Renal cortical epithelial cell (primary cell): ENCODE measurements at regions not wholly inside any gene's neighbourhood (a gene's known extent, or its start where the extent isn't known, plus 50 kb on each side); places are given as distances from the start of the nearest gene placed in this dataset.

ENCODE experiments used
- DNase-seq: peaks from one replicate; pipeline ENCODE4 v3.0.0-alpha.2; 2011; ENCODE audit warnings: low read depth

DNA sequence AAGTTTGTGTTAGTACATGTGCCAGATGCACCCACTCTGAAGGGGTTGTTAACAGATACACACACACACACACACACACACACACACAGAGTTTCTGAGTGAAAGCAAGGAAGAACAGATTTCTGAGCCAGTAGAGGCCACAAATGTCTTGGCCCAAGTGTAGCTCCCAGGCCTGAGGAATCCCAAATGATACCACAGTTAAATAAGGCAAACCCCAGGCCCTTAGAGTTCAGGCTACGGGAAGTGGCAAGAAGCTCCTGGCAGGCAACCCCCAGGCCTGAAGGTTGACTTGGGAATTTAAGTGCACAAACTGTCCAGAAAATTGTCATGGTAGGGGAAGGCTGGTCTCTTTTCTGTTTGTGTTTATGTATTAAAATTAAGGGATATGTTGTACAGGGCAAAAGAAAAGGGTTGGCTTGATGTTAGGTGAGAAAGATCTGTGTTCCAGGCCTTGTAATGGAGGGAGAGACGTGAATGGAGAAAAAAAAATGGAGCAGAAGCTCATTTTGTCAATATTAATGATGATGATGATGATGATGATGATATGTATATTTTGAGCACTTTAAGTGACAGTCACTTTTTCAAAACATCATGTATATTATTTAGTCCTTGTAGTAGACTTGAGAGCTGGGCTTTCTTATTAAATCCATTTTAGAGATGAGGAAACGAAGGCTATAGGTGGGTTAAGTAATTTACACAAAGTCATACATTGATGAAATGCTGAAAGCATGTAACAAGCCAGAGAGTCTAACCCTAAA, 317.0 kb upstream of the JAG1 start:
- no peak for DNase-seq

DNA sequence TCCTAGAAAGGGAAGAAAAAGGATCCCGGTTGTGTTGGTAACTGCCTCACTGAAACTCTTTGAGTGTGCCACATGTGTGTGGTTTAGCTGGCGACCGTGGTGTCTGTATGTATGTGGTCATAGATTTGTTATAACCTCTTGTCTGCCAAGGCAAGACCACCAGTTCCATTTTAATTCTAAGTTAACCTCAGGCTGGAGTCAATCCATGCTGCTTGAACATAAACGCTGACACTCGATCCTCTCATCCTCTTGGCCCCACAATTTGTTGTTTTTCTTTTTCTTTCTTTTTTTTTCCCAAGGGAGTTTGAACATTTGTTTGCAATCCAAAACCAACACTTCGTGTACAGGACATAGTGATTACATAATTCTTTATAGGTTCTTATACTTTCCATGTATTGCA, 318.9 kb upstream of the JAG1 start:
- DNase-seq, result no peak

DNA sequence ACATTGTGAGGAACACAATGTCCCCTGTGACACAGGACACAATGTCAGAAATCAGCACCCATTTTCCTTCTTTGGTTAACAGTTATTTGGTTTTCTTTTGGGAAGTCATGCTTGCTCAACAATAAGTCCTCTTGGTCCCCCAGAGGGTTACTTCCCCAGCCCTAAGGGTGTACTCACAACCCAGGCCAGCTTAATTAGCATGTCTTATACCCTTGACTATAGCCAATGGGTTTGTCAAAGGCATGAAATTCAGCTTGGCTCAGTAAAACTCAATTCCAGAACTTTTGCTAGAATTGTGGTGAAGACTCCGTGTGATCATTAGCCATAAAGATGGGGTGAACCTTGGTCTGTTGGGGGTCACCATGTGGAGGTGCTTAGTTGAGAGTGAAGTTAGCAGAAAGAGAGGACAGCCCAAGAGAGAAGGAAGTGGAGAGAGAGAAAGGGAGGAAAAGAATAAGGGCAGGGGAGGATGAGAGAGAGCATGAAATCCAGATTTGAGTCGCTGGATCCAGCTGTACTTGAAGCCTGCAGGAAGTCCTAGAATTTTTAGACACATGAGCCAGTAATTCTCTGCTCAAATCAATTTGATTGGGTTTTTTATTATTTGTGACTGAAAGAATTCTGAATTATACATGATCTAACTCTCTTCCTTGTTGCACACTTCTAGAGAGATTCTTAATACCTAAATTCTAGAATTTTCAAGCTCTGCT, 321.3 kb upstream of the JAG1 start:
- no peak for DNase-seq

DNA sequence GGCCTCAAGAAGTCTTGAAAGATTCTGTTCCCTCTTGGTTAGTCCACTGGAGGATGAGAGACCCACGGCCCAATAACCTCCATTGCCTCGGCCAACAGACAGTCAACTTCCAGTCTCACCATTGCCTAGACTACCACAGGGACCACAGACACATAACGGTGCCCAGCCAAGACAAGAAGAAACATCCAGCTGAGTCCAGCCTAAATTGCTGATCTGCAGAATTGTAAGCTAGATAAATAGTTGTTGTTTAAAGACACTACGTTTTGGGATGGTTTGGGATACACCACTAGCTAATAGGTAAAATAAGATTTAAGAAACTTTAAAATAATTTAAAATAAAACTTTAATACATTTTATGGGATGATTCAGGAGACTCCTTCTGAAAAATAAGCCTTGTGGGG, 324.7 kb upstream of the JAG1 start:
- DNase-seq, result no peak

DNA sequence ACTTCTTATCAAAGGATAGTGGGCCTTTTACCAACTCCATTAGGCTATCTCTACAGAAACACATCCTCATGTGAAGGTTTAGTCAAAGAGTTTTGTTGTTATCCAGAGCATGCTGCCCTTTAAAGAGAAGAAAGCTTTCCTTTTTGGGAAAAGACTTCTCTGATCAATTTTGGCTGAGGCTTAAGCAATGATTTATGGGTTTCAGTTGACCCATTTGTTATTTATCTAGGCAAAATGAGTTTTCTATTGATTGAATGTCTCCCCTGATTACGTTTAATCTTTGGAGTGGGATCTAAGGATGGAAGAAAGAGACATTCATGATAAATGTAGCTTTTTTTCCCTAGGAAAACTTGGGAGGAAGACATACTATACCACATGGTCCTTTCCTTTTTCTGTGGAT, 326.6 kb upstream of the JAG1 start:
- no peak for DNase-seq

DNA sequence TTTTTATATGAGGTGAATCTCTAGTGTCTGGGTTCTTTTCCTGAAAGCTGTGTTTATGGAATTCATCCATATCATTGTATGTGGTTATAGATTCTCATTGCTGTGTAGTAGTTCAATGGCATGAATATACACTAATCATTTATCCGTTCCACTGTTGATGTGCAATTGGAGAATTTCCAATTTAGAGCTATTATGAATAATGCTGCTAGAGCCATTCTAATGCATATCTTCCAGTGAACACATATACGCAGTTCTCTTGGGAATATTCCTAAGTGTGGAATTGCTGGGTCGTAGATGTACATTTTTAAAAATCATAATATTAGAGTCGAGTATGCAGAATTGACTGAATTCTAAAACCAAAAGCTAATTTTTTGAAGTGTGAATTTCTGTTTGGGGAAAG, 327.5 kb upstream of the JAG1 start:
- no peak for DNase-seq

DNA sequence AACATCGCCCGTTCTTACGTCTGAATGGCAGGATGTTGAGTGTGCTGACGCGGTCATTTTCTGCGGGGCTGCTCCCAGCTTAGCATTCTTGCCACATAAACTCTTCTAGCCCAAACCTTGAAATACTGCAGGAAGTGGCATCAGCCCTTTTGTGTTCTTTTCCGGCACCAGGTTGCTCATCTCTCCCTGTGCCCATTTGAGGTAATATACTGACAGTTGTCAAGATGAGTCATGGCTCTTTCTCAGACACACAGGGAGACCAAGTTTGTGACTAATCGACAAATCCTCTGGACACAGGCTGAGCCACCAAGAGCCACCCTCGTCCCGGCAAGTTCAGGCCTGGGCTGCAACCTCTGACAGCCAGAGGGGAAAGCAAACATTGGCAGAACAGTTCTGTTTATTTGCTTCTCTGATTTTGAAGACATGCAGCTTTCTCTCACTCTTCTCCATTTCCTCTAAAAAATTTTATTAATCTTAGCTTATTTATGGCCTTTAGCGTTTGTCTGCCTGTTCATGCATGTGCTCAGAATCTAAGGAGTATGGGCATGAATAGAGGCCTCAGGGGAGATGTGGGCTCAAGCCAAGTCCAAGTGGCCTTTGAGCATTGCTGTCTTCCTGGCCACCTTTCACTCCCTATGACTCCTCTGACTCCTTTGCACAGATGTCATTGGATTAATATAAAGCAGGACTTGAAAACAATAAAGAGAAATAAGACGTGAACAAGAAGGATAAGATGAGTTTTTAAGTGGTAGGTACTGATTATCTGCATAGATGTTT, 328.2 kb upstream of the JAG1 start:
- DNase-seq, result peak; percentile 96

DNA sequence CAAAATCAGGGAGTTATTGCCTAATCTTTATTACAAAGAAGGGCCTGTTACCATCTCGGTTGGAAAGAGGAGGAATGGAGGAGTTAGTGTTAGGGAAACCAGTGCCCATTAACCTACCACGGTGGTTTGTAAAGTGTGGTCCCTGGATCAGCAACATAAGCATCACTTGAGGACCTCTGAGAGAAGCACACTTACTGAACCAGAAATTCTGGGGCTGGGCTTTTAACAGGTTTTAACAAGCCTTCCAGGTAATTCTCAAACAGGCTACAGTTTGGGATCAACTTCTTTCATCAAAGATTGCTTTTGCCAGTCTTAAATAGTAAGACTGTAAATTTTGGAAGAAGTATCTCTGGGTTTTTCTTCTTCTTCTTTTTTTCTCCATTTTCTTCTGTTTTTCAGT, 329.5 kb upstream of the JAG1 start:
- DNase-seq, result no peak

DNA sequence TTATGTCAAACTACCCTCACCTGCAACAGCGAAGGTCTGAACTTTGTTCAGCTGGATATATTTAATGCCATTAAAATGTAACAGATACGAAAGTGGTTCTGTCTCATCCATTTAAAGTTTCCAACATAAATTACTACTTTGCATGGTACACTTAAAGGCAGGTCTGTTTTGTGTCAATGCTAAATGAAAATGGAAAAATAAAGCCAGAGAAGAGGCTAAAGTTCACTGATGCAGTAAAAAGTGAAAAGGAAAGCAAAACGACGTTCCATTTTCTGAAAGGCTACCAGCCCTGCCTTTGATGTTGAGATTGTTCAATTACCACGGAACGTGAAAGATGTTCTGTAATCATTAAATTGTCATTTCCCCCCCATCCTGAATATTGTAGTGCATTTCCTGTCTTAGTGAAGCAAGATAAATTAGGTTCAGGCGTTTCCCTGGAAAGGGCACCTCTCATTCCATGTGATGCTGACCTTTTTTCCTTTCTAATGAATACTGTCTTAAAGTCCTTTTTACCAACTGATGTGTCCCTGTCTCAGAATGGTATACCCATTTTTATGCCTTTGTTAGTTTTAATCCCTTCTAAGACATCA, 334.7 kb upstream of the JAG1 start:
- no peak for DNase-seq

DNA sequence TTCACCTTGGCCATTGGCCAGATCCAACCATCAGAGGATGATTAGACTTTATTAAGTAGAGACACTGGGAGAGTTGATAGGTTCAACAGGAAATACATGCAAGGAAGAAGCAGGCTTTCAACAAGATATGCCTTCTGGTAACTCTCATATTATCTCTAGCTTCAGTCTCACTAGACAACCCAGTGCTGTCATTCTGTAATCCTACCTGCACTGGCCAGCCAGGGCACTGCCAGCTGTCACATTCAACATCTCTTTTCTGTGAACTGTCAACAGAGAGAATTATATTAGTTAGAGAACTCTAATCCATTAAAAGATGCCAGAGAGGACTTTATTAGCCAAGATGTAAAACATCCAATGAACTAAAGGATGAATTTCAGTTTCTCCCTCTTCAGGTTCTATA, 337.9 kb upstream of the JAG1 start:
- DNase-seq, result no peak

DNA sequence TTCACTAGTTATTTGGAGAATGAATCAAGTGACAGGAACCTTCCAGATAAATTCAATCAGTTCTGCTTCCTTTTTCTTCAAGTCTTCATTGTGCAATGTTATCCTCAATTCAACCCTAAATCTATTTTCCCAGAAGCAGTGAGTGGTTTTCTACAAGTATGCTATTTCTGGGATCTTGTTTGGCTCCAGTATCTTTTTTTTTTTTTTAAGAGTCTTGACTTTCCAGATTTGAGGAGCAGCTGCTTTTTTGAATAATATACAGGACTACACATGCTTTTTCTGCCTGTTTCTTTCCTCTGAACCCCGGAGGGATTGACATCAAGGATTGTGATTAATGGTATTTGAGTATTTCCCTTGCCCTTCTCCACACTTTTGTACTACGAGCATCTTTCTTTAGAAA, 339.2 kb upstream of the JAG1 start:
- DNase-seq, result peak; percentile 76

DNA sequence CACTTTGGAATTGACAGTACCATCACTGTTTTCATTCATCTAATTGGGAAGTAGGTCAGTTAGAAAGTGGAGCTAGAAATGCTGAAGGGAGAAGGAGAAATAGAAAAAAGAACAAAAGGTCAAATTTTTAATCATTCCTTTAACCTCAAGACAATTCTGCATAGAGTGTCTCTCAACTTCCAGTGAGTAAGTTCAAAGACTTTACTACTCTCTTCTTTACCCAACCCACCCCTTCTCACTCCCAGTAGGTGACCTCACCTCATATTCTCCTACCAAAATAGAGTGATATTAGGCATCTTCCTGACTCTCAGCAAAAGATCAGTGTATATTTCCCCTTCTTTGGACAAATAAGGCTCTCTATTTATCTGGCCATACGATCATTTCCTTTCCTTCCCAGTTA, 340.0 kb upstream of the JAG1 start:
- DNase-seq, result no peak

DNA sequence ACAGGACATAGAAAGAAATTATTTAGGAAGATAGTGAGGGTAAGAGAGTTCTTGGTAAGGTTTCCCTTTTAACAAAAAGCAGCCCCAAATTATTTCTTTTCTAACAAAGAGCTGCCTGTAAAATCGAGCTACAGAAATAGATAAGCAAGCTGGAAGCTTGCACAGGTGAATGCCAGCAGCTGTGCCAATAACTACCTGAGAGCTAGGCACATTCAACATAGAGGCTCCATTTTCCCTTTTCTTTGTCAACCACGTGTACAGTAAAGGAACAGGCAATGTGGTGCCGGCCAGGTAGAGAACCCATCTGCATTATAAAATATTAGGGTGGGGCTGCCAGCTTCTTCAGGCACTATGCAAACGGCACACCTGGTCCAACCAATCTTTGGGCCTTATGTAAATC, 341.6 kb upstream of the JAG1 start:
- no peak for DNase-seq

DNA sequence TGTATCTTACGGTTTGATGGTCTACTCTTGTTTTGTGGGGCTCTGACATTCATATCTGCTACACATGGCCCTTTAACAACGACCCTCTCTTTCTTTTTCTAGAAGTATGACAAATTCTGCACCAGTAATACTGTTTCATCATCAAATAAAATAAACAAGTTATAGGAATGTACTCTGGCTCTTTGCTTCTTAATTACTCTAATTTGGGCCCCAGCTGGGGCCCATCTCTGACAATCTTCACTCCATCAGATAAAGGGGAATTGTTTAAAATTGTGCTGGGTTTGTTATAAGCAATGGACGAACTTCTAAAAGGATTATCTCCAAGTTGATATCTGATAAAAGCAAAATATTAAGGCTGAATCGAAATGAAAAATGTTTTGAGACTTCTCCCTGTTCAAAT, 343.6 kb upstream of the JAG1 start:
- no peak for DNase-seq

DNA sequence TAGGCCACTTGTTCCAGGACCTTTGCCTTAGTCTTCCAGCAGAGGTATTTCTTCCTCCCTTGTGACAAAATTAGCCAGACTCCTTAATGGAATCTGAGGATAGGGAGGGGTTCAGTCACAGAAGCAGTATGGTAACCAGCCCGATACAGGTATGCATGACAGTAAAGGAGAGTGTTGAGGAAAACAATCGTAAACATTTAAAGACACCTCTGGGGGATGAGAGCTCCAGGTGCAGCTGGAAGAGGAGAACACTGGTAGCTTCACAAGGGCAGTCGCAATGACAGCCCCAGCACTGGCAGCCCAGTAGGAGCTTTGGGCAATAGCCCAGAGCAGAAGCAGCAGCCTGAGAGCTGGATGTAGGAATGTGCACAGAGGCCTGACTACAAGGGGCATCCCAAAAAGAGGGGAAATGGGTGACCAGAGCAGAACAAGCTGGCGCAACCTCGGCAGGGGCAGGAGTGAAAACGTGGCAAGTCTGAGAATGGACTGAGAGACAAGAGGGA, 344.9 kb upstream of the JAG1 start:
- no peak for DNase-seq

DNA sequence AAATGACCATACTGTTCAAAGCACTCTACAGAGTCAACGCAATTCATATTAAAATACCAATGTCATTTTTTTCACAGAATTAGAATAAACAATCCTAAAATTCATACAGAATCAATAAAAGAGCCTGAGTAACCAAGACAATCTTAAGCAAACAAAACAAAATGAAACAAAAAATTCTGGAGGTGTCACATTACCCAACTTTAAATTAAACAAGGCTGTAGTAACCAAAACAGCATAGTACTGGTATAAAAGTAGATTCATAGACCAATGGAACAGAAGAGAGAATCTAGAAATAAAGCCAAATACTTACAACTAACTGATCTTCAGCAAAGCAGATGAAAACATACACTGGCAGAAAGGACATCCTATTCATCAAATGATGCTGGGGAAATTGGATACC, 346.9 kb upstream of the JAG1 start:
- DNase-seq, result no peak

DNA sequence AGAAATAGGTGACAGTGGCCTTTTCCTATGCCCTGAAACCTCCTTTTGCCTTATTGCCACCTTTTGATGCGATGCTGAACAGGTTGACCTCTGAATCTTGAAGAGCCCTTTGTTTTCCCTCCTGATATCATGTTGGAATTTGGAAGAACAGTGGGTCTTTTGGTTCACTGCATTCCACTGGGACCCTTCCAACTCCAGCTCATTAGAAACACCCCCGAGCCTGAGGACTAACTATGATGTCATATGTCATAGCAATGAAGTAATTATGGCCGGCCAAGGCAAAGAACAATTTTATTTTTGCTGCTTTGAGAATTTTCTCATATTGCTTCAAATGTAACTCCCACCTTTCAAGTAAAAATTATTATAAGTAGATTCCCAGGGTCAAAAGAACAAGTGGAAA, 353.4 kb upstream of the JAG1 start:
- no peak for DNase-seq

DNA sequence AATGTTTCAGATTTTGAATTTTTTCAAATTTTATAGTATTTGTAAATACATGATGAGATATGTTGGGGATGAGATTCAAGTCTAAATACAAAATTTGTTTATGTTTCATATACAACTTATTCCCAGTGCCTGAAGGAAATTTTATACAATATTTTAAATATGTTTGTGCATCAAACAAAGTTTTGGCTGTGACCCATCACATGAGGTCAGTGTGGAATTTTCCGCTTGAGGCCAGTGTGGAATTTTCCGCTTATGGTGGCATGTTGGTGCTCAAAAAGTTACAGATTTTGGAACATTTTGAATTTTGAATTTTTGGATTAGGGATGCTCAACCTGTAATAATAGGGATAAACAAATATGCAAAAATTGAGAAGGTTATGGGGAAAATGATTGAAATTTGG, 356.6 kb upstream of the JAG1 start:
- DNase-seq, result no peak

DNA sequence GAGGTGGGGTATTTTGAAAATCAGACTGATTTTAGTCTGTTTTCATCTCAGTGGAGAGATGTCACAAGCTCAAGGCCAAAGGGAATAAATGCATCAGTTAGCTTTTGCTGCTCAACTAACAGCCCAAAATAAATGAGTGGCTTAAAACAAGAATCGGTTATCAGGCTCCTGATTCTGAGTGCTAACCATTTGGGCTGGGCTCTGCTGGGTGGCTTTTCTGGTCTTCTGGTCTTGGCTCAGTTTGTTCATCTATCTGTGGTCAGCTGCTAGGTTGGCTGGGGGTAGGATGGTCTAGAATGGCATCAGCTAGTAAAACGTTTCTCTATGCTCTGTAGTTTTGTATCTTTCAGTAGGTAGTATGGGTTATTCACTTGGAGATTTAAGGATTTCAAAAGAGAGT, 357.5 kb upstream of the JAG1 start:
- no peak for DNase-seq

DNA sequence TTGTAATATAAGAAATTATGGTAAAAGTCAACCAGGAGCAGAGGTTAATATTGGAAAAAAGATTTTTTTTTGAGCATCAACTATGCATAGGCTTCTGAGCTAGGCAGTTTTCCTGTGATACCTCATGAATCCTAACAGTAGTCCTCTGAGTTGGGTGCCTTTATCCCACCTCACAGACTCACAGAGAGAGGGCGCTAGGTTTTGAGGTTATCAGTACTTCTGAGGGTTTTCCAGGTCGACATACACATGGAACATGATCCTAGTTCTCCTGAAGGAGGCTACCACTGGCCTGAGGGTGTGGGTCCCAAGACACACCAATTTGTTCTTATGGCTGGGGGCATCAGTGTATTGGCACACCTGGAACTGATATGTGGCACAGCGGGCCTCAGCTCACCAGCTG, 358.8 kb upstream of the JAG1 start:
- DNase-seq, result no peak

DNA sequence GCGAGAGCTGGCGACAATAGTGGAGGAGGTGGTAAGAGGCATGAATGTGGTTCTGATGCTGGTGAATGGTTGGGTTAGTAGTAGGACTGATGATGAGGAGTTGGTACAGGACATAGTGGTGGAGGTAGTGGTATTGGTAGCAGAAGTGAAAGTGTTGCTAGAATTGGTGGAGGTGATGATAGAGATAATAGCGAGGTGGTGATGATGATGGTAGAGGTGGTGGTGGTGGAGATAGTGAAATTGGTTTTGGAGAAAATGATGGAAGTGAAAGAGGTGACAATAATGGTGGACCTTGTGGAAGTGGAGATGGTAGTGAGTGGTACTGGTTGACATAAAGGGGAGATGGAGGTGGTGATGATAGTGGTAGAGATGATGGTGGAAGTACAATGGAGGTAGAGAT, 360.2 kb upstream of the JAG1 start:
- DNase-seq, result no peak

DNA sequence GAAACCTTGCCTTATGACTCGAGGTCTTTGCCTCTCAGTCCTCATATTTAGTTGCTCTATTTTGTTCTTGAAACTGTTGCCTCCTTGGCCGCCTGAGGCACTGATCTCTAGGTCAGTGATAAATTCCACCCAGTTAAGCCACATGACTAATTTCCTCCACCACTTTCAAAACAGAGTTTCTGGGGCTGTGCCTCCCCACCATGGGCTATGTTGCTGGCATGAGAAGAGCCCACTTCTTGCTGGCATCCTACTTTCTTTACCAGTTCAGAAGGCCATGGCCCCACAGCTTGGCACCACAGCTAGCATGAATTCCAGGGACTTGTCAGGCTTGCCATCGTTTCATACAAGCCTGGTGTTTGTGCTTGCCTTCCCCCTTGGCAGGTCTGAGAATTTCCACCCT, 361.4 kb upstream of the JAG1 start:
- peak; percentile 18 for DNase-seq
